Stimulated activated memory B cell treated with anti-CD40 and anti-IgM and Interleukin-4, amounts not matched to agents 10 μg/mL and 1 μg/mL and 100 μg/mL, for 72 hours (primary cell): ENCODE measurements at regions not wholly inside any gene's neighbourhood (a gene's known extent, or its start where the extent isn't known, plus 50 kb on each side); places are given as distances from the start of the nearest gene placed in this dataset.

Experiments
- ATAC-seq: fragments of 150-1000 bp; cut with Tn5 transposase; 2 replicates; pipeline ENCODE4 v1.10.0; 2021
- H3K27ac Mint-ChIP-seq: one replicate; pipeline ENCODE4 v1.8.0; 2022; ENCODE audit warnings: mild to moderate bottlenecking, mixed read lengths
- H3K27me3 Mint-ChIP-seq: one replicate; pipeline ENCODE4 v1.8.0; 2022; ENCODE audit warnings: mixed read lengths
- H3K36me3 Mint-ChIP-seq: one replicate; pipeline ENCODE4 v1.8.0; 2022; ENCODE audit warnings: mixed read lengths
- H3K4me1 Mint-ChIP-seq: one replicate; pipeline ENCODE4 v1.8.0; 2022; ENCODE audit warnings: mixed read lengths
- H3K4me3 Mint-ChIP-seq: one replicate; pipeline ENCODE4 v1.8.0; 2022; ENCODE audit warnings: mild to moderate bottlenecking, moderate library complexity, mixed read lengths
- H3K9me3 Mint-ChIP-seq: one replicate; pipeline ENCODE4 v1.8.0; 2022; ENCODE audit warnings: mixed read lengths

DNA sequence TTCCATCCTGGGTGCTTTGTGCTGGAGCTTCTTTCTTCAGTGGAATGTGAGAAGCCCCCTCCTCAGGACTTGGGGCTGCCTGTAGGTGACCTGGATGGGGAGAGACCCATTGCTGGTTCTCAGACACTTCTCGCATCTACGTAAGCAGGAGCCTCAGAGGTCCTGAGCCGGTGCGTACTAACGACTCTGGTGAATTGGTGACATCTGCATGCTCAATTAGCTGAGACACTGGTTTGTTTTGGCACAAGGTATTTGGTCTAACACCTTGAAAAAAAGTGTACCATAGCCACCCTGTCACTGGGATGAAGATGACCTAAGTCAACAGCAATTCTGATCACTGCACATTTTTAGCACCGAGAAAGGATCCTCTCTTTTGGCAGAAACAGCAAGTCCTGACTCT lies 57.7 kb downstream of the LRRC30 start:
- H3K27ac Mint-ChIP-seq = no peak overlapping the region

DNA sequence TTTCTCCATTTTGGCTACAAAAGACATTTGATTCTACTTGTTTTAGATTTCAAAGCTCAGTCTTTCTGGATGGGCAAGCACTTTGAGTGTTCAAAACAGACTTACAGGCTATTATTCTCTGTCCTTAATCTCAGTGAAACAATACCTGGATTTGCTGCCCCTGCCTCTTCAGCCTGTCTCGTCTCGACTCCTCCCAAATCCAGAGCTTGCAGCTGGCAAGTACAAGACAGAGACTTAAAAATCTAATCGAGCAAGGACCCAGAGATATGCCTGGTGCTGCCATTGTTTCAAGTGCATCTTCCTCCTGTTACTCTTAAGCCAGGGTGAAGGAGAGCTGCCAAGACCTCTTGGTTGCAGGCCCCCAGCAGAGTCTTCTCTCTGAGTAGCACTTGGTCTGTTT lies 59.2 kb downstream of the LRRC30 start:
- Mint-ChIP-seq H3K9me3 (peaks cover 17% of the 10 kb centered on the region), H3K27ac (no peak overlapping the region), H3K36me3 (no peaks in the 10 kb centered on the region), H3K27me3 (no peaks in the 10 kb centered on the region), H3K4me3 (no peak overlapping the region), H3K4me1 (no peaks in the 10 kb centered on the region)
- ATAC-seq = no peak

More for the DNA sequence above, 57.7 kb downstream of the LRRC30 start:
- Mint-ChIP-seq H3K27me3 (no peaks in the 10 kb centered on the region), H3K4me1 (no peaks in the 10 kb centered on the region), H3K9me3 (peaks cover 10% of the 10 kb centered on the region), H3K36me3 (no peaks in the 10 kb centered on the region), H3K4me3 (no peak overlapping the region)
- no peak for ATAC-seq

DNA sequence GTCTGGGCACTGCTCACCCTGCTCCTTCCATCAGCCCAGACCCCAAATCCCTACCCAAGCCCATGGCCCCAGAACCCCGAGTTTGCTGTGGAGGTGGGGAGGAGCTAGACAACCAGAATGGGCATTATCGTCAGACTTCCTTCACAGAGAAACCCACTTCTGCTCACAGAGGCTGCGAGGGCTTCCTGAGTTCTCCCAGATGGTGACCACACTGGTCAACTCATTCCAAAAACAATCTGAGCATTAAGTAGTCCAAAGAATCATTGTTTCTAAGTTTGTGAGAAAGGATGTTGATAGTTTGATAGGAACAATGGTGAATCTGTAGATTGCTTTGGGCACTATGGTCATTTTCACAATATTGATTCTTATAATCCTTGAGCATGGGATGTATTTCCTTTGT lies 60.2 kb downstream of the LRRC30 start:
- no peak overlapping the region for H3K27ac Mint-ChIP-seq
- H3K9me3 Mint-ChIP-seq = peaks cover 17% of the 10 kb centered on the region
- no peaks in the 10 kb centered on the region for H3K27me3 Mint-ChIP-seq
- no peaks in the 10 kb centered on the region for H3K36me3 Mint-ChIP-seq
- no peaks in the 10 kb centered on the region for H3K4me1 Mint-ChIP-seq
- no peak for ATAC-seq
- H3K4me3 Mint-ChIP-seq = no peak overlapping the region

DNA sequence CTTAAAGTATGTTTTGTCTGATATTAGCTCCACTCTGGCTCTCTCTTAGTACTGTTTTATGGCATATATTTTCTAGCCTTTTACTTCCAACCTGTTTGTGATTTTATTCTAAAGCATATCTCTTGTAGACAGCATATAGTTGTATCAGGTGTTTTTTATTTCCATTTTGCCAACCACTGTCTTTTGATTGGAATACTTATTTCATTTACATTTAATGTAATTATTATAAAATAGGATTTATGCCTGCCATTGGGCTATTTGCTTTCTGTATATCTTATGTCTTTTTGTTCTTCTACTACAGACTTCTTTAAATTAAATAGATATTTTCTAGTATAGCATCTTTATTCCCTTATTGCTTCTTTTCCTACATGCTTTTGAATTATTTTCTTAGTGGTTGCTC lies 67.3 kb downstream of the LRRC30 start:
- no peak for ATAC-seq
- Mint-ChIP-seq H3K27ac (no peak overlapping the region), H3K4me3 (no peak overlapping the region), H3K4me1 (no peaks in the 10 kb centered on the region), H3K9me3 (peaks cover 20% of the 10 kb centered on the region), H3K36me3 (no peaks in the 10 kb centered on the region), H3K27me3 (no peaks in the 10 kb centered on the region)

DNA sequence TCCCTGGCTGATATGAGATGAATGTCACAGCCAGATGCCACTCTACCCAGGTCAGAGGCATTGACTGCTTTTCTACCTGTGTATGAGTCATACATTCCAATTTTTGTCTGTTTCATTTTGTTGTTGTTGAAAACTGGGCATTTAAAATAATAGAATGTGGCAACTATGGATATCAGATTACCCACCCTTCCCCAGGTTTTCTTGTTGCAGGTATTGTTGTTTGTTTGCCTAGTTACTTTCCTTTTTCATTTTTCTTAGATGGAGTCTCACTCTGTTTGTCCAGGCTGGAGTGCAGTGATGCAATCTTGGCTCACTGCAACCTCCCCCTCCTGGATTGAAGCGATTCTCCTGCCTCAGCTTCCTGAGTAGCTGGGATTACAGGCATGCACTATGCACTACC lies 70.2 kb downstream of the LRRC30 start:
- Mint-ChIP-seq H3K36me3 (no peaks in the 10 kb centered on the region), H3K4me1 (no peaks in the 10 kb centered on the region), H3K27me3 (peaks cover 8% of the 10 kb centered on the region), H3K27ac (no peak overlapping the region), H3K9me3 (peaks cover 19% of the 10 kb centered on the region), H3K4me3 (no peak overlapping the region)
- no peak for ATAC-seq

DNA sequence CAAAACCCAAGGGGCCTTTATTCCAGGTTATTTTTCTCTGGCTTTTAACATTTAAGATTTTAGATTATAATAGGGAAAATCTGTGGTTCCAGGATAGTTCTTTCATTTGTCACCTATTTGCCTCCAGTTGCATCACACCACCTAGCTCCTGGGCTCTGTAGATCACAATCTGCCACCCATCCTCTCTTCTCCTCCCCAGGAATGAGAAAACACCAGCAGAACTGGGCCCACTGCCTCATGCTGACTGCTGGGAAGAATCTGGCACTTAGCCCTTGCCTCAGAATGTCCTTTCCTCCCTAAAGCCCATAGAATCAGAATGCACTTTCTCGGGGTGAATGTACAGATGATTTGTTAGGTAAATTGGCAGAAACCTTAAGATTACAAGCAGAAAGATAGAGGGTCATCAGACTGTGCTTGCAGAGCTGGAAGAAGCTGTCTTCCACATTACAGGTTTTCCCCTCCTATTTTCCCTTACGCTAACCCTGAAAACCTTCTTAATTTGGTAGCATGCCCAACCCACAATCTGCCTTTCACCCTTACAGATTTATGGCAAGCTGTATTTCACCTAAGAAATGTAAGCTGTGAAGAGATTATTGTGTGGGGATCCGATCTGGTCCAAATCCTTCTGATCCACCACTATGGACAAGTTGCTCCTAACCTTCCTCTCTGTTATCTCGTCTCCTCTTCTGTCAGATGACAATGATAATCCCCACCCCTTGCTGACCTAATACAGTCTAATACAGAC lies 72.6 kb downstream of the LRRC30 start:
- Mint-ChIP-seq H3K9me3 (peaks cover 15% of the 10 kb centered on the region), H3K27ac (no peak overlapping the region), H3K4me3 (no peak overlapping the region), H3K27me3 (peaks cover 8% of the 10 kb centered on the region), H3K36me3 (no peaks in the 10 kb centered on the region), H3K4me1 (no peaks in the 10 kb centered on the region)
- ATAC-seq = no peak

DNA sequence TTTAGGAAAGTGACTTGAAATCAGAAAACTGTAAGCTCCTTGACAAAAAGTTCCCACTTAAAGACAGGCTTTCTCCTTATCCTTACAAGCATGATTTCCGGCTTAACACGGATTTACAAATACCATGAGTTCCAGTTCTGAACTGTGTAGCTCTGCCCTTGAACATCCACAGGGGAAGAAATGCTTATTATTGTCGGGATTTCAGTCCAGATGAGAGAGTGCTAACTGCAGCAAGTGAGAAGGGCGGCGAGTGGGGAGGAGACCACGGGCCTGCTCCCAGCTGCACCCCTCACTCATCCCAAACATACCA lies 73.1 kb downstream of the LRRC30 start:
- no peaks in the 10 kb centered on the region for H3K36me3 Mint-ChIP-seq

DNA sequence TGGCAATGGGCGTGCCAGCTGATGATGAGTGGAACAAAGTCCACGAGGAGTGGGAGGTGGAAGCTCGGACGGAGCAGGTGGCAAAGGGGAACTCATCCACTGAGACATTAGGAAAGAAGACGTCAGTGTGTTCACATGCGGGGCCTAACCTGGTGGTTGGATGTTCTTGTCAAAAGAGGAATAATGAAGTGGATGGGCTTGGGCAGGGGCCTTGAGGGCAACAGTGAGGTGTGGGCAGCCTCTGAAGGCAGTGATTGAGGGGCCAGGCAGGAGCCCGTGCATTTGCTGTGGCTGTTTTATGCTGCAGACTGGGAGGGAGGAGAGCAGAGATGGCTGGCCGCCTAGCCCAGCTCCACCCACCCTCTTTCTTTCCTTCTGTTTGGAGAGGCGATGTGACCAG lies 74.5 kb downstream of the LRRC30 start:
- ATAC-seq = no peak
- Mint-ChIP-seq H3K9me3 (peaks cover 12% of the 10 kb centered on the region), H3K27me3 (peaks cover 8% of the 10 kb centered on the region), H3K4me3 (no peak overlapping the region), H3K4me1 (no peaks in the 10 kb centered on the region), H3K27ac (no peak overlapping the region), H3K36me3 (no peaks in the 10 kb centered on the region)

More for the DNA sequence above, 73.1 kb downstream of the LRRC30 start:
- no peaks in the 10 kb centered on the region for H3K4me1 Mint-ChIP-seq
- no peak for ATAC-seq
- no peak overlapping the region for H3K4me3 Mint-ChIP-seq
- no peak overlapping the region for H3K27ac Mint-ChIP-seq
- H3K9me3 Mint-ChIP-seq = peaks cover 15% of the 10 kb centered on the region
- peaks cover 8% of the 10 kb centered on the region for H3K27me3 Mint-ChIP-seq

DNA sequence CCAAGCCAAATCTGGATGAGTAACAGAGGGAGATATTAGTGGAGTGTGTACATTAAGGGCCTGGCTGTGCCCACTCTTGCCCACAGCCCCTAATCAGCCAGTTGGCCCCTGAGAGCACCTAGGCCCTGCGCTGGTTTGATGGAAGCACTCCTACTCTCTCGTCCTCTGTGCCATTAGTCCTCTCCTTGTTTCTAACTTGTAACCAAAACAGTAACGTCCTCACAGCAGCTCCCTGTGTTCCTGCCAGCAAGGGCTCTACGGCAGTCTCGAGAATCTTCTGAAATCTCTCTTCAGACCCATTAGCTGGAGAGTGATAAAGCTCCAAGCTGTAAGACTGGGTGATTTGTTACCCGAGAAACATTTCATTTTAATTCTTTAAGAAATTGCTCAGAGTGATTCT lies 76.1 kb downstream of the LRRC30 start:
- no peak for ATAC-seq
- H3K9me3 Mint-ChIP-seq = peaks cover 10% of the 10 kb centered on the region
- H3K4me1 Mint-ChIP-seq = no peaks in the 10 kb centered on the region
- H3K4me3 Mint-ChIP-seq = no peak overlapping the region
- peaks cover 8% of the 10 kb centered on the region for H3K27me3 Mint-ChIP-seq
- no peak overlapping the region for H3K27ac Mint-ChIP-seq
- H3K36me3 Mint-ChIP-seq = no peaks in the 10 kb centered on the region

DNA sequence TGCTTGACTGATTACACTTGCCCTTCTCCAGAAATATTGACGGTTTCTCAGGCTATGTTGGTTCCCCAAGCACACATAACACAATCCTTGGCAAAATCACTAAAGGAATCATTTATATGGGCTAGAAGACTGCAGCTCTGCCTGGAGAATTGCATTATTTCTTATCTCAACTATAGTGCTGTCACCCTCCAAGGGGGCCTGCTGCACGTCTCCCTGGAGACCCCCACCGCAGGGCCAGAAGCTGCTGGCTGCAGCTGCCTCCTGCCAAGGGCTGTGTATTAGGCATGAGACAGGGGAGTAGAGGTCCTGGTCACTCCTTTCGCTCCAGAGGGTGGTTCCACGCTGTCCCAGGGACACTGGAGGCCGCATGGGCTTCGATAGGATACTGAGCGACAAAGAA lies 76.6 kb downstream of the LRRC30 start:
- no peak for ATAC-seq
- H3K4me3 Mint-ChIP-seq = no peak overlapping the region
- no peaks in the 10 kb centered on the region for H3K4me1 Mint-ChIP-seq

DNA sequence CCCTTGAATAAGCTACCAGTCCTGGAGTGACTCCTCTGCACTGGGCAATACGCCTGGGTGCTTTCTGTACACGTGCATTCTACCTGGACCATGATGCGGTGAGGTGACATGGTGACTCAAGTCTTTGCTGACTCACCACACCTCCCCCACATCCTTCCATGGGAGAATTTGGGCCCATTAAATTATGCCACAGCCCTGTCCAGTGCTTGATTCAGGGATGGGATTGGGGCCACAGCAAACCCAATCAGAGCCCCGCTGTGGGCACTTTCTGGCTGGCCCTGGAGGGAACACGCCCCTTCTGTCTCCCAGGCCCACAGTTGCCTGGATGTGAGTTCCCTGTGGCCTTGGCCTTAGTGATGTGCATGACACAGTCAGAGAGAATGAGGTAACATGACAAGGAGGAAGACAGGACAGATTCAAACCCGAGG lies 86.9 kb downstream of the LRRC30 start:
- no peak for ATAC-seq
- Mint-ChIP-seq H3K36me3 (no peaks in the 10 kb centered on the region), H3K9me3 (peaks cover 4% of the 10 kb centered on the region), H3K27ac (no peak overlapping the region), H3K4me1 (no peaks in the 10 kb centered on the region), H3K4me3 (no peak overlapping the region), H3K27me3 (no peaks in the 10 kb centered on the region)

More for the DNA sequence above, 76.6 kb downstream of the LRRC30 start:
- peaks cover 8% of the 10 kb centered on the region for H3K27me3 Mint-ChIP-seq
- H3K9me3 Mint-ChIP-seq = peaks cover 11% of the 10 kb centered on the region
- no peaks in the 10 kb centered on the region for H3K36me3 Mint-ChIP-seq
- H3K27ac Mint-ChIP-seq = no peak overlapping the region

DNA sequence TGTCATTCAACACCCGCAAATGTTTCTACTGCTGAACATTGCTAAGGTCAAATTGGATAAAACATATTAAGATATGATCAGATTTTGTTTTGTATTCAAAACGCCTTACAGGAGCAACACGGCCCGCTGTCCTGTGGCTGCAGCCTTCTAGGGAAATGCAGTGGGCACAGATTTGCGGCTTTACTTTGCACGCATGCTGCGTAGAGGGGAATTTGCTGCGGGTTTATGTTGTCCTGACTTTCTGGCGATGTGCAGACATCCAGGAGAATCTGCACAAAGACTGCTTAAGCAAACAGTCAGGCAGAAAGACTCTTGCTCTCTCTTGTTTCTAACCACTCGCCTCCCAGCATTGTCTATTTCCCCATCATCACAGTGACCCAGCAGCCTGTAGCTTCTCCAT lies 88.3 kb downstream of the LRRC30 start:
- no peaks in the 10 kb centered on the region for H3K27me3 Mint-ChIP-seq
- H3K4me1 Mint-ChIP-seq = no peaks in the 10 kb centered on the region
- H3K27ac Mint-ChIP-seq = no peak overlapping the region
- no peaks in the 10 kb centered on the region for H3K36me3 Mint-ChIP-seq
- peaks cover 4% of the 10 kb centered on the region for H3K9me3 Mint-ChIP-seq
- ATAC-seq = no peak
- no peak overlapping the region for H3K4me3 Mint-ChIP-seq

DNA sequence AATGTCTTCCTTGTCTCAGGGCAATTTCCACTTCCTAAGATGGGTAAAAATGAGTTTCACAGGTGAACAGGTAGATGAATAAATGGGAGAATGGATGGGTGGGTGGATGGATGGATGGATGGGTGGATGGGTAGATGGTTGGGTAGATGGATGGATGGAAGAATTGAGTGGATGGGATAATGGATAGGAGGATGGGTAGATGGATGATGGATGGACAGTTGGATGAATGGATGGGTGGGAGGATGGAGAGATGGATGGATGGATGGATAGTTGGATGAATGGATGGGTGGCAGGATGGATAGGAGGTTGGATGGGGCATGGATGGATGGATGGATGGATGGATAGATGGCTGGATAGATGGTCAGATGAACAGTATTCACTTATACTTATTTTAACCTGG lies 90.9 kb downstream of the LRRC30 start:
- Mint-ChIP-seq H3K4me1 (no peaks in the 10 kb centered on the region), H3K36me3 (no peaks in the 10 kb centered on the region), H3K27me3 (no peaks in the 10 kb centered on the region), H3K4me3 (no peak overlapping the region), H3K9me3 (peaks cover 4% of the 10 kb centered on the region), H3K27ac (no peak overlapping the region)
- ATAC-seq = no peak

DNA sequence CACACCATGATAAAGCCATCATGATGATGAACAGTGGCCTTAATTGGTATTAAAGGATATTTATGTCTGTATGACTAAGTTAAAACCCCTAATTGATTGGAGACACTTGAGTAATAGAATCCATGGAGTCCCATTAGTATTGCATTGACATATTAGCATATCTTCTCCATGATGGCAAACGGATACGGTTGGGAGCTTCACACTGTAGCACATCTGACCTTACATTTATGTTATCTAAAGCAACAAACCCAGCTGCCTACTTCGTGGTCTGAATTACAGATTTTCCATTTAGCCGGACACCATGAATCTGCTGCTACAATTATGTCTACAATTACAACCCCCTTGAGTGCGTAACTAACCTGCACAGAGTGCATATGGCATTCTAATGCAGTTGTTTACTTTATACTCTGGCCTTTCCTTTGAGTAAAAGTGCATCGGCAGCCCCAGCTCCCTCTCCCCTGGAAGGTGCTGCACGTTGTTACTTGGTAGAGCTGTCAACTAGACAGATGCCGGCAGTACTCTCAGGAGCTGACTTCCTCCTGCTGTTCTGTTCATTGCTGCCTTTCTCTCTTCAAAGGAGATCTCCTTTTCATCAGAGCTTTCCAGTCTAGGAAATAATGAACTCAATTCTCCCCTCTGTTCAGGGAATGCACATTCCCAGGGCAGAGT lies 92.1 kb downstream of the LRRC30 start:
- no peak overlapping the region for H3K4me3 Mint-ChIP-seq
- no peaks in the 10 kb centered on the region for H3K27me3 Mint-ChIP-seq
- peaks cover 4% of the 10 kb centered on the region for H3K9me3 Mint-ChIP-seq
- no peaks in the 10 kb centered on the region for H3K36me3 Mint-ChIP-seq
- no peaks in the 10 kb centered on the region for H3K4me1 Mint-ChIP-seq
- ATAC-seq = no peak
- H3K27ac Mint-ChIP-seq = no peak overlapping the region

DNA sequence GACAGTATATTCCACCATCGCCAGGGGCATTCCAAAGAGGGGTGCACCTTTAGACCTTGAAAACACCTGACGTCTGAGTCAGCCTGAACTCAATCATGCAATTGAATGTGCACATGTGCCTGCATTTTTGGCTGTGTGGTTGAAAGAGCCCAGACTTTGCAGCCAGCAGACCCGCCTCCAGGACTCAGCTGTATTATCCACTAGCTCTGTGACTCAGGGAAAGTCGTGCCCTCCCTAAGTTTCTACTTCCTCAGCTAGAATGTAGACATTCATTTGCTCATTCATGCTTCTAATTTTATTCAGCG lies 94.2 kb downstream of the LRRC30 start:
- Mint-ChIP-seq H3K9me3 (peaks cover 4% of the 10 kb centered on the region), H3K4me3 (no peak overlapping the region), H3K4me1 (no peaks in the 10 kb centered on the region), H3K27ac (no peak overlapping the region), H3K27me3 (no peaks in the 10 kb centered on the region), H3K36me3 (no peaks in the 10 kb centered on the region)
- no peak for ATAC-seq

DNA sequence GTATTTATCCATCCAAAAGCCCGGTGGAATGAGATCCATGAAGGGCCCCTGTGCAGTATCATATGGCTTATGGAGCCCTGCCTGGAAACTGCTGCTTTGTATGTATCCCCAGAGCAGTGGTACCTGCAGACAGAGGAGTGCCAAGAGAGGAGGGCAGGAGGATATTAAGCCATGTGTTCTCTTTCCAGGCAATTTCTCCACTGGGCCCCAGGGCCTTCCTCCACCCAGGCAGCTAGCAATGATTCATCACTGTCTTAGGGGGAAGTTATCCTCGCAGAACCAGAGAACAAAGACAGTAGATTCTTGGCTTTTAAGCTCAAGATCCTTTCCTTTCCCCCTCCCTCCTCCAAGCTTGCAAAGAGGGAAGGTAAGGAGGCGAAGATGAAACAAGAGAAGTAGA lies 98.1 kb downstream of the LRRC30 start:
- no peaks in the 10 kb centered on the region for H3K36me3 Mint-ChIP-seq
- no peak overlapping the region for H3K4me3 Mint-ChIP-seq
- H3K27me3 Mint-ChIP-seq = no peaks in the 10 kb centered on the region
- H3K9me3 Mint-ChIP-seq = no peaks in the 10 kb centered on the region
- H3K4me1 Mint-ChIP-seq = no peaks in the 10 kb centered on the region
- no peak for ATAC-seq
- H3K27ac Mint-ChIP-seq = no peak overlapping the region
